Fibroblast of skin of right quadriceps (primary cell): ENCODE measurements at regions not wholly inside any gene's neighbourhood (a gene's known extent, or its start where the extent isn't known, plus 50 kb on each side); places are given as distances from the start of the nearest gene placed in this dataset.

Experiments
- DNase-seq: peaks from one replicate; pipeline ENCODE4 v3.0.0-alpha.2; 2013

- DNase-seq, result no peak
These were observed 387.0 kb upstream of the DMAC1 start for GRCh38 chr9:8186560-8186959.

GRCh38 chr9:8183618-8184017, 384.0 kb upstream of the DMAC1 start:
- no peak for DNase-seq

- no peak for DNase-seq
These were observed 379.9 kb upstream of the DMAC1 start for GRCh38 chr9:8179381-8180053.

- DNase-seq, result no peak
These were observed 372.4 kb upstream of the DMAC1 start for GRCh38 chr9:8172000-8172399.

DNA sequence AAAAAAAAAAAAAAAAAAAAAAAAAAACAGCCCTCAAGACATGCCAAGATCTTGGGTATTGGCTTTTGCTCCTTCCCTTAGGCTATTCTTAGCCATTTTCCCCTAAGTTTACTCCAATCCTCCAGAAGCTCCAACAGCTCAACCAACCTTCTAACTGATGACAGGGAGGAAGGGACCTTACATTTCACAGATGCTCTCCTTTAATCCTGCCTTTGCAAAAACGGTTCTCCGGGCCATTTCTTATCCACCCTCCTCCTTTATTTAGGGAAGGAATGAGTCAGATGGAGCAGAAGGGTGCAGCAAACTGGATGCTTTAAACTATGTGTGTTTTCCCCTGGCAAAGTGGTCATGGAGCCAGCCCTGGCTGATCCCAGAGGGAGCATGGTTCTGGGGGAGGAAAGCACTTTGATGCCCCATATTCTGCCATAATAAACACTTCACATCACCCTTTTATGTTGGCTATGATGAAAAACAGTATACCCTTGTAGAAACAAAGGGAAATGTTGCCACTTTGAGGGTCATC, 369.4 kb upstream of the DMAC1 start:
- peak; percentile 2 for DNase-seq

GRCh38 chr9:8160787-8161186, 361.2 kb upstream of the DMAC1 start:
- no peak for DNase-seq

DNA sequence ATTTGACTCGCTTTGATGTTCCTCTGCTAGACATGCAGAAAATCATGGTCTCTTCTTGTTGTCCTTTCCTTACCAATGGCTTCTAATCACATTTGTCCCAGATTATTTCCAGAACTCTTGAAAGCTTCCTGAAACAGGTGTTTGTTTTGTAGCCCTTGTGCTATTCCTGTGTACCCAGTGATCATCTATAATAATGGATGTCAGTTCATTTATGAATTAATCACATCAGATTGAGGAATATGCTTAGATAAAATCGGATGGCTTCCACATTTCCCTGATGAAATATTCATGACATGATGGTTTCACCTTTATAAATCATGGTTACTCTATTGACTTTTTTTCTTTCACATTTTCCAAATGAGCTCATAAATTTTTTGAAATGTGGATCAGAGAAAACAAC, 359.0 kb upstream of the DMAC1 start:
- DNase-seq, result no peak

DNA sequence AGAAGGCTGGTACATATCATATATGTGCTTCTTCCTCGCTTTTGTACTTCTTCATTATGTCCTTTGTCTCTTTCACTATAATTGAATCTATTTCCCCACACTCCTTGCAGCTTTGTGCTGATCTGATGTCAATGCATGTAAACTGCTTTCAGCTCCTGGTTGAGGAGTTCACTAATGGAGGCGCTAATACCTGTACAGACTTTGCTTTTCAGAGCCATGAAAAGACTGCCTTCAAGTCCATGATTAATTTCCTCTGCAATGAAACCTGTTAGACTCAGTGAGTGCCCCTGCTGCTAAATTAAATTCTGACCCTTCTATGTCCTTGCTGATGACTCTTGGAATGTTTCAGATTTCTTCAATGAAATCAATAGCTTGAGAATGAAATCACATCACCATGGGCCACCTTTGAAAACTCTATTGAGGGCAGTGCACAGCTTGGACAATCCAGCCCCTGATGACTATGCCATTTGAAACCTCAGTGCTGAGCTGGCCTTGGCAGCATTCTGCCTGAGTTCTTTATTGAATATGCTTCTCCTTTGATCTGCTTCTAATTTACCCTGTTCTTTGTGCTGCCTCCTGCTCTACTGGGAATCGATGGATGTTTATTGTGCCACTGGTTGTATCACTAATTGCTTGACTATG, 358.2 kb upstream of the DMAC1 start:
- no peak for DNase-seq

DNA sequence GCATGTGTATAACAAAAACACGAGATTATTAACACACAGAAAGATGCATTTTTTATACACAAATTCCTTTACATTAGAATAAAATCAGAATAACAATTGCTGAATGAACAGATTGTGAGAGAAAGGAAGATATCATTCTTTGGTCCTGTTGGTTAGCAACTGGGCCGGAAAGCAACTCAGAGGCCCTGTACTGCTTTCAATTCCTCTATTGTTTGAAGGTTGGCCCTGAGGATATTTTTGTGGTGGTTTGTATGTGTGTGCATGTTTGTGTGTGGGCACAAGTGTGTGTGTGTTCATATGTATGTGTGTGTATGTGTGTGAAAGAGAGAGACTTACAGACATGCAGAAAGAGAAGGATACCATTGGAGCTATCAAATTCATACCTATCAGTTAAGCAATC, 356.8 kb upstream of the DMAC1 start:
- no peak for DNase-seq

DNA sequence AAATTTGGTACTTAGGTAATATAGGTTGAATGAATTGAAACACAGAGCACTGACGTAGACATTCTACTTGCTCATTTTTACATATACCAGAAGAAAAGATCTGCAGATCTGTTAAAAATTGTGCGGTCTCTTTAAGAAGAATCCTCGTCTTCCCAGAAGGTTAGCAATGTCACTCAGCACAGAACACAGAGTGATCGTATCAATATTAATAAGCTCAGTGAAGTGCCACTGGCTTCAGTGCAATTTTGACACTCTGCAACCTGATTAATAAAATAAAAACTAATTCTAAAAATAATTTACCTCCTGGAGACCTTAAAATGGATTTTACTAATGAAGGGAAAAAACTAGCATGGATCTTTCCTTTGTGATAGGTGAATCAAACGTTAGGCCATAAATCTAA, 356.1 kb upstream of the DMAC1 start:
- no peak for DNase-seq

DNA sequence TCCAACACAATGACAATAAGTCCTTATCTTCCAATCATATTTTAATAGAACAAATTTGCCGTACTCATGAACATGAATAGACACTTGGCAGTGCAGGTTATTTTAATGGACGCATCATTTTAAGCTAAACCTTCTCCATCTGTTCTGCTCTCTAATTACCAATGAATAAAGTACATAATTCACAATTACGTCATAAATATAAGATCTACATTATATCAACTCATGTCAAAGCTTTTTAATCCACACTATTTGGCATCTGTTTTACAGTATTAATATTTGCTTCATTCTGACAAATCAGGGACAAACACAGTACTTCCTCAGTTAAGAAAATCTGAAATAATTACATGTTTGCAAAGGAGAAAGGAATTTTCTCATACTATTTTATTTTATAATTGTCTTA, 344.1 kb upstream of the DMAC1 start:
- no peak for DNase-seq

GRCh38 chr9:8140557-8140956, 341.0 kb upstream of the DMAC1 start:
- no peak for DNase-seq

DNA sequence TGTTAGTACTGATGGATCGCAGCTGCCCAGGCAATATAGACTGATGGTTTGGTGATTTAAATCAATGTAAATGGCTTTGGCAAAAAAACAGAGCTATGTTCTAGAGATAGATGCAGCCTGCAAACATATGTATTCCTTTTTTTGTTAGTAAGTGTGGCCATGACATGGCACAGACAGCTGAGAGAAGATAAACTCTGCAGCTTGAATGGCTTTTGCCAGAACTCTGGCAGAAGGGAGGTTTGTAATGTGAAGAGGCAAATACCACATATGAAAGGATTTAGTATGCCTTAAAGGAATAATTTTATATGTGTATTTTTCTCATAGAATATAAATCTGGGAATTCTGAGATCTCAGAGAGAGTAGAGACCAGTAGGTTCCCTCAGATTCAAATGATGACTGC, 340.2 kb upstream of the DMAC1 start:
- DNase-seq, result no peak

- no peak for DNase-seq
These were observed 336.9 kb upstream of the DMAC1 start for GRCh38 chr9:8136477-8136876.

DNA sequence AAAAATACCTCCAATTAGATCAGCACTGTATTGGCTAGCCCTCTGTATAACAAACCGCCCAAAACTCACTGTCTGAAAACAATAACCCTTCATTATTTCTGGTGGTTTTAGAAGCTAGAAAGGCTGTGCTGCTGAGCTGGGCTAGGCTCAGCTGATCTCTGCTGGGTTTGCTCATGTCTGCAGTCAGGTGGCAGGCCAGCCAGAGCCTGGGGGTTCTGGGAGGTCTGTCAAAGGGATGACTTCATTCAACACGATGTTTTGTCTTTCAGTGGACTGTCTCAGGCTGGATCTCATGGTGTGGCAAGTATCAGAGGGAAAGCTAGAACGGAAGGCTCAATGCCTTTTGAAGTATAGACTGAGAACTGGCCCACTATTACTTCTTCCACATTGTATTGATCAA, 335.1 kb upstream of the DMAC1 start:
- DNase-seq, result no peak

- DNase-seq, result no peak
These were observed 334.0 kb upstream of the DMAC1 start for GRCh38 chr9:8133606-8134005.

DNA sequence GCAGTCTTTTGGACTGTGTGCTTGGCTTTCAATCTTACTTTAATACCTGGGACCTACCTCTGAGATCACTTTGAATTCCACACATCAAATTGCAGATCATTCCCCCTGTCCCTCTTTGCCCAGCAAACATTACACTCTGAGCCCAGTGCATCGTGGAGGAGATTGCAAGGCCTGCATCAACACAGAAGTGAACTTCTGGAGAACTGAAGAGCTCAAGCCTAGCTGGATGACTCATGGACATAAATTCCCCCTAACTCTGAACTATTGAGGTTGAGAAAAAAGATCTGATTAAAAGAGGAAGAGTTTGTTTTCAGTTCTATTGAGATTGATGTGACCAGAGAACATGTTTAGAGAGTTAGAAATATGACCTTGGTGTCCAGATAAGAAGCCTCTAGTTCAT, 316.0 kb upstream of the DMAC1 start:
- DNase-seq, result peak; percentile 3

- no peak for DNase-seq
These were observed 315.2 kb upstream of the DMAC1 start for GRCh38 chr9:8114826-8115225.

- DNase-seq, result no peak
These were observed 306.8 kb upstream of the DMAC1 start for GRCh38 chr9:8106362-8106761.

GRCh38 chr9:8101607-8102006, 302.0 kb upstream of the DMAC1 start:
- no peak for DNase-seq

DNA sequence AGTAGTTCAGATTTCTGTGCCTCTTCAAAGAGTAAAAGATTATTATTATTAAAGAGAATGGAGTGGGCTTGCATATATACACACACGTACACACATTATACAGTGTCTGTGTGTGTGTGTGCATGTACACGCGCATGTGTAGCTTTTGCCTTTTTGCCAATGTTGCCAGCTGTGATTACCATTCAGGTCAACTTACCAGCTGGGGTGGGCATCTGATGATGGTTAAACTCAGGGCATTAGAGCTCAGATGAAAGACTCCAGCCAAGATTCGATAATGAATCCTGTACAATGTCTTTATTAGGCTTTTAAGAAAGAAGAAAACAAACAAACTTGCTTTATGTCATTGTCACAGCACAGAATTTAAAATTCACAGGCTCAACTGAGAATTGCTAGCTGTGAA, 296.5 kb upstream of the DMAC1 start:
- no peak for DNase-seq

GRCh38 chr9:8095672-8096086, 296.1 kb upstream of the DMAC1 start:
- no peak for DNase-seq

- no peak for DNase-seq
These were observed 288.9 kb upstream of the DMAC1 start for GRCh38 chr9:8088477-8088876.

DNA sequence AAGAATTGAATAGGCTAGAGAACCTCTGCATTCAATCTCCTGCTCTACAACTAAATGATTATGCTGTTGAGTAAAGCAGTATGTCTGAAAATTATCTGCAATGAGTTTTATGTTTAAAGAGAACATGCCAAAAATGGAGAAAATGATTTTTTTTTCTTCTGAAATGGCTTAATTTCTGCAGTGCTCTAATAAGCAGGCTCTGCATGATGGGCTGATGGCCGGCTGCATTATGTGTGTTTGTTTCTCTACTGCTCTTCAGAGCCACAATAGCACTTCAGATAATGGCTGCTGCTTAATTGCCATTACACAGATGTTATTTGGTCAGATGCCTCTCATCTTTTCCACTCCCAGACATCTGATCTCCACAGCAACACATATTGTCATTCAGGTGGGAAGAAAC, 286.4 kb upstream of the DMAC1 start:
- no peak for DNase-seq

DNA sequence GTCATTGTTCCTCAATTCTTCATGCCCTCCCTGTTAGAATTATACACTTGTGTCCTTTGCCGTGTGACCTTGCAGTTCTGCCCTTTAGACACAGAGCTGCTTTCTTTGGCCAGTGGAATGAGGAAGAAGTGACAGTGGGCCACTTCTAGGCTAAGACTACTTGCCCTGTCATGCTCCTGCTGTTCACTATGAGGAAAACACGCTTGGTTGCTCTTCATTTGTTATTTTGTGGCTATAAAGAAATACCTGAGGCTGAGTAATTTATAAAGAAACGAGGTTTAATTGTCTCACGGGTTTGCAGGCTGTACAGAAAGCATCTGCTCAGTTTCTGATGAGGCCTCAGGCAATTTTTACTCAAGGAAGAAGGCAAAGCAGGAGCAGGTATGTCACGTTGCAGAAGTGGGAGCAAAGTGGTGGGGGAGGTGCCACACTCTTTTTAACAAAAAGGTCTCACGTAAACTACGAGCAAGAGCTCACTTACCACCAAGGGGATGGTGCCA, 279.1 kb upstream of the DMAC1 start:
- DNase-seq, result no peak
